ENCODE measurements at regions not wholly inside any gene's neighbourhood (a gene's known extent, or its start where the extent isn't known, plus 50 kb on each side); places are given as distances from the start of the nearest gene placed in this dataset.

DNA sequence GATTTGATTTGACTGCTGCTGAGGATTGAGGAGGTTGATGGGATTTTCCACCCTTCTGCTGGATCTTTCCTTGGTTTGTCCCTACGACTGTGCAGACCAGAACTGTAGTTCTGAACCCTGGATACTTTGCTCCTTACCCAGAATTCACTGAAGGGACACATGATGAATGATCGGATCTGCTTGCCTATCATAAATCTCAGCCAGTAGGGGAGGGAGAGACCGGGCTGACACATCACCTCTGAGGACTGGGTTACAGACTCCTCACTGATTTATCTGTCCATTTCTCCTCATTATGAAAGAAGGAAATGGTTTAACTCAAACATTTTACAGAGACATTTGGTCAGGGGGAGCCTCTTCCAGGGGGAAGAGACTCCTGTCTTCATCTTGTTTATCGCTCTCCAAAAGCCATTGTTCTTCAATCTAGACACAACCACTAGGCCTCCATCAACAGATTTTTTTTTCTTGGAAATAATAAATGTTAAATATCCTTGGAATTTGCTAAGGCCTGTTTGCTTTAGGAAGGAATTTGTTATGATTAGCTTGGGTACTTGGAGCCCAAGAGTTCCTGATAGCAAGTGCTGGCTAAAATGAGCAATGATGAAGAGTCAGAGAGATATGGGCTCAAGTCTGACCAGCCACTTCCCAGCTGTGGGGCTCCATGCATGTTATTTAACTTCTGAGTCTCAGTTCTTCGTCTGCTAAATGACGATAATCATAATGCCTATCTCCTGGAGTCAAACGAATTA lies 925.5 kb downstream of the SLC4A3 start:
- ChIA-PET POLR2A (no interaction called here), CTCF (no interaction called here)
- DNase-seq (no peak), ATAC-seq (ENCODE audit: low read depth) (no peak)
- Mint-ChIP-seq H3K36me3 (ENCODE audit: low read depth) (no peaks in the 10 kb centered on the region), H3K4me1 (no peaks in the 10 kb centered on the region), H3K4me3 (no peak overlapping the region), H3K27me3 (no peaks in the 10 kb centered on the region), H3K9me3 (no peaks in the 10 kb centered on the region), H3K27ac (no peak overlapping the region)
- intact Hi-C loops (cut with micrococcal nuclease) = no loop called here
- TF ChIP-seq, protein P1, sequence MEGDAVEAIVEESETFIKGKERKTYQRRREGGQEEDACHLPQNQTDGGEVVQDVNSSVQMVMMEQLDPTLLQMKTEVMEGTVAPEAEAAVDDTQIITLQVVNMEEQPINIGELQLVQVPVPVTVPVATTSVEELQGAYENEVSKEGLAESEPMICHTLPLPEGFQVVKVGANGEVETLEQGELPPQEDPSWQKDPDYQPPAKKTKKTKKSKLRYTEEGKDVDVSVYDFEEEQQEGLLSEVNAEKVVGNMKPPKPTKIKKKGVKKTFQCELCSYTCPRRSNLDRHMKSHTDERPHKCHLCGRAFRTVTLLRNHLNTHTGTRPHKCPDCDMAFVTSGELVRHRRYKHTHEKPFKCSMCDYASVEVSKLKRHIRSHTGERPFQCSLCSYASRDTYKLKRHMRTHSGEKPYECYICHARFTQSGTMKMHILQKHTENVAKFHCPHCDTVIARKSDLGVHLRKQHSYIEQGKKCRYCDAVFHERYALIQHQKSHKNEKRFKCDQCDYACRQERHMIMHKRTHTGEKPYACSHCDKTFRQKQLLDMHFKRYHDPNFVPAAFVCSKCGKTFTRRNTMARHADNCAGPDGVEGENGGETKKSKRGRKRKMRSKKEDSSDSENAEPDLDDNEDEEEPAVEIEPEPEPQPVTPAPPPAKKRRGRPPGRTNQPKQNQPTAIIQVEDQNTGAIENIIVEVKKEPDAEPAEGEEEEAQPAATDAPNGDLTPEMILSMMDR (IDR thresholded peaks at IDR 0.05) = no peak

DNA sequence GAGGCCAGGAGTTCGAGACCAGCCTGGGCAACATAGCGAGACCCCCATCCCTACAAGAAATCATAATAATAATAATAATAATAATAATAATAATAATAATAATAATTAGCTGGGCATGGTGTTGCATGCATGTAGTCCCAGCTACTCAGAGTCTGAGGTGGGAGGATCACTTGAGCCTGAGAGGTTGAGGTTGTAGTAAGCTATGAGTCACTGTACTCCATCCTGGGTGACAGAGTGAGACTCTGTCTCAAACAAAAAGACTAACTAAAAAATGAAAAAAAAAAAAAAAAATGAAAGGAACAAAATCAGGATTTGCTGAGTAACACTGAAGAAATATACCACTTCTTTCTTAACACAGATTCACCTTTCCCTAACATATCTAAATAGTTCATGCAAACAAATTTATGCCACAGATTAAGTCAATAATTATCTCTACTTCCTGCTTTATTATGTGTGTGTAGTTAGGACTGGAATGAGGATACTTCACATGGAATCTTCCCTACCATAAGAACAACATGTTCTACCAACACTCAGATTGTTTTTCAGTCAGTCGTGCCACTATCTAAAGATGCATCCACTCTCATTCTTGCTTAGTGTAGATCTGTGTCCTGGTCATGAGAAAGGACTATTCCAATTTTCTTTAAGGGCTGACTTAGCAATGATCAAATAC lies 928.7 kb downstream of the SLC4A3 start:
- Mint-ChIP-seq H3K4me3 (no peak overlapping the region), H3K4me1 (no peaks in the 10 kb centered on the region), H3K27ac (no peak overlapping the region), H3K36me3 (ENCODE audit: low read depth) (no peaks in the 10 kb centered on the region), H3K27me3 (no peaks in the 10 kb centered on the region), H3K9me3 (peaks cover 6% of the 10 kb centered on the region)
- ChIA-PET POLR2A (no interaction called here), CTCF (no interaction called here)
- no peak for ATAC-seq (ENCODE audit: low read depth)
- TF ChIP-seq, protein P1 (IDR thresholded peaks at IDR 0.05) = no peak
- intact Hi-C loops (cut with micrococcal nuclease) = no loop called here
- no peak for DNase-seq

DNA sequence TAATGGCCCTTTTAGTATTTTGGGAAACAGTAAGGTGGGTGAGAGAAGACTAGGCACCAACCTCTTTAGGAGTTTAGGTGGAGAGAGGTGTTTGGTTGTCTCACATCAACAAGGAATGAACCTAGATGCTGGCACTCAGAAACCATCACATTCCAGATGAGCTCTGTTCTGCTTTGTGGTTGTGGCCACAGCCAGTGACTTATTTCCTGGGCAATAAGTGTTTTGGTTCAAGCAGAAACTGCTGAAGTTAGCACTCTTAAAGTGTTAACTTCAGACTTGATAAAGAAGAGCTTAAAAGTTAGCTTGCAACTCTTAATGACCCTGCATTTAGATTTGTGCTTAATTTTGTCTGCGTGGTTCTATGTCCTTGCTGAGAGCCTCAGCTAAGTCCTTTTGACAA lies 929.2 kb downstream of the SLC4A3 start:
- no peak overlapping the region for H3K27ac Mint-ChIP-seq
- H3K4me3 Mint-ChIP-seq = no peak overlapping the region
- POLR2A ChIA-PET = no interaction called here

DNA sequence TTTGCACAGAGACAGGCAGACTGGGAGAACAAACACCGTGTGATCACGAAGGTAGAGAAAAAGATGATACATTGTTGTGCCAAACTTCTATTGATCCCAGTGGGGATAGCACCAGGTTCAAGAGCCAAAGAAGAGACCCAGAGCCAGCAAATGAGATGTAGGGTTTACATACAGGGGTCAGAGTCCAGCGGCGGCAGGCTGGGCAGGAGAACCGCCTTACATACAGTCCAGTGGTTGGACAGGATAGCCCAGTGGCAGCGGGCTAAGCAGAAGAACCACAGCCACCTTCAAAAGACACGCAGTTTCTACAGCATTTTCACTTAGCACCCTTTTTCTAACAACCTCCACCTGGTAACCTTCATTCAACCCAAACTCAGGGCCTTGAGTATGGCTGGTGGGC lies 932.8 kb downstream of the SLC4A3 start:
- intact Hi-C loops (cut with micrococcal nuclease) = no loop called here
- Mint-ChIP-seq H3K9me3 (peaks cover 6% of the 10 kb centered on the region), H3K27me3 (no peaks in the 10 kb centered on the region), H3K36me3 (ENCODE audit: low read depth) (no peaks in the 10 kb centered on the region), H3K4me3 (no peak overlapping the region), H3K27ac (no peak overlapping the region), H3K4me1 (no peaks in the 10 kb centered on the region)
- TF ChIP-seq, protein P1 (IDR thresholded peaks at IDR 0.05) = no peak
- ChIA-PET POLR2A (no interaction called here), CTCF (no interaction called here)
- no peak for ATAC-seq (ENCODE audit: low read depth)
- no peak for DNase-seq

More for the DNA sequence above, 929.2 kb downstream of the SLC4A3 start:
- CTCF ChIA-PET = no interaction called here
- intact Hi-C loops (cut with micrococcal nuclease) = no loop called here
- Mint-ChIP-seq H3K4me1 (no peaks in the 10 kb centered on the region), H3K9me3 (peaks cover 6% of the 10 kb centered on the region), H3K27me3 (no peaks in the 10 kb centered on the region), H3K36me3 (ENCODE audit: low read depth) (no peaks in the 10 kb centered on the region)
- TF ChIP-seq, protein P1 (IDR thresholded peaks at IDR 0.05) = no peak
- ATAC-seq (ENCODE audit: low read depth) (no peak), DNase-seq (no peak)

DNA sequence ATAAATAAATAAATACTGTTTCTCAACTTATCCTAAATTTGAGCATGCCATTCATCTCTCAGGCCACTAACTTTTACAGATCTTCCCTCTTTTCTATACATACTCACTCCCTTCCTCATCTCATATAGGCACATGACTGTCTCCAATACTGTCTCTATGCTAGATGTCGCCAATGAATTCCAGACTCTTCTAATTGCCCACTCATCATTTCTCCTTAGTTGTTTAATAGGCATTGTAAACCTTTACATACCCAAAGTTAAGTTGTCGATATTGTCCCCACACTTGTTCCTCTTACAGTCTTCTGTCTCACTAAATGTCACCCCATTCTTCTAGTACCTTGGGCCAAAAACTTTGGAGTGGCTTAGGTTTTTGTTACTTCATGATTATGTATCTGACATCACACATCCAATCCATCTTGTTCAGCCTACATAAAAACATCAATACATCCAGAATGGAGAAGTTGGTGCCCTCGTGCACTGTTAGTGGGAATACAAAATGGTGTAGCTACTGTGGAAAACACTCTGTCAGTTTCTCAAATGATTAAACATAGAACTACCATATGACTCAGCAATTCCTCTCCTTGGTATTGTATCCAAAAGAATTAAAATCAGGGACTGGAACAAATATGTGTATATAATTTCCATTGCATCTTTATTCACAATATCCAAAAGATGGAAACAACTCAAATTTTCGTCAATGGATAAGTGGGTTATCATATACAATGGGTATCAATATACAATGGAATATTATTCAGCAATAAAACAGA lies 935.1 kb downstream of the SLC4A3 start:
- Mint-ChIP-seq H3K36me3 (ENCODE audit: low read depth) (no peaks in the 10 kb centered on the region), H3K4me3 (no peak overlapping the region), H3K9me3 (peaks cover 6% of the 10 kb centered on the region), H3K4me1 (no peaks in the 10 kb centered on the region), H3K27ac (no peak overlapping the region), H3K27me3 (no peaks in the 10 kb centered on the region)
- intact Hi-C loops (cut with micrococcal nuclease) = no loop called here
- ChIA-PET POLR2A (no interaction called here), CTCF (no interaction called here)
- DNase-seq (no peak), ATAC-seq (ENCODE audit: low read depth) (no peak)
- TF ChIP-seq, protein P1 (IDR thresholded peaks at IDR 0.05) = no peak
